NB4 (cell line): ENCODE measurements at regions not wholly inside any gene's neighbourhood (a gene's known extent, or its start where the extent isn't known, plus 50 kb on each side); places are given as distances from the start of the nearest gene placed in this dataset.

ENCODE experiments used
- CTCF ChIP-seq: IDR thresholded peaks from one replicate; pipeline ENCODE4 v1.5.1; 2012; ENCODE audit warnings: low read depth, low read length
- MAX ChIP-seq: IDR thresholded peaks from 2 replicates; pipeline ENCODE4 v1.6.1; 2011; ENCODE audit warnings: low read depth, low read length
- MYC ChIP-seq: IDR thresholded peaks from 2 replicates; pipeline ENCODE4 v1.6.1; 2011; ENCODE audit warnings: low read depth, low read length
- POLR2A ChIP-seq: IDR thresholded peaks from 2 replicates; pipeline ENCODE4 v1.6.1; 2011; ENCODE audit warnings: mild to moderate bottlenecking; ENCODE audit not compliant: insufficient read length; ENCODE audit errors: extremely low read depth

- TF ChIP-seq CTCF (no peak), POLR2A (no peak), MYC (no peak), MAX (no peak)
These were observed 469.9 kb downstream of the PCDH11X start for GRCh38 chrX:92249125-92249524.
